ENCODE measurements at regions not wholly inside any gene's neighbourhood (a gene's known extent, or its start where the extent isn't known, plus 50 kb on each side); places are given as distances from the start of the nearest gene placed in this dataset.

DNA sequence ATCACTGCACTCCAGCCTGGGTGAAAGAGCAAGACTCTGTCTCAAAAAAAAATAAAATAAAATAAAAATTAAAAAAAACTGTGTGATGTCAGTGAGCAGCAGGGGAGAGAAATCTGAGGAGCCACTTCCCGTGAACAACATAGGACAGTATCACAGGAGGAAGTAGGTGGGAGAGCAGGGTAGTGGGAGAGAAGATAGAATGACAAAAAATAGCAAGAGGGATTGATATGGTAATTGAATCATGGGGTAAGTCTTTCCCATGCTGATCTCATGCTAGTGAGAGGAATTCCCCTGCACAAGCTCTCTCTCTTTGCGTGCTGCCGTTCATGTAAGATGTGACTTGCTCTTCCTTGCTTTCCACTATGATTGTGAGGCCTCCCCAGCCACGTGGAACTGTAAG lies 81.6 kb upstream of the PBX1 start:
- Histone ChIP-seq H3K27me3 (replicated peaks) (no peaks in the 10 kb centered on the region), H3K36me3 (replicated peaks) (no peaks in the 10 kb centered on the region), H3K27ac (no peak overlapping the region), H3K4me3 (ENCODE audit: low read depth, low read length) (no peak overlapping the region)
- DNase-seq = no peak
- TF ChIP-seq, protein P1, sequence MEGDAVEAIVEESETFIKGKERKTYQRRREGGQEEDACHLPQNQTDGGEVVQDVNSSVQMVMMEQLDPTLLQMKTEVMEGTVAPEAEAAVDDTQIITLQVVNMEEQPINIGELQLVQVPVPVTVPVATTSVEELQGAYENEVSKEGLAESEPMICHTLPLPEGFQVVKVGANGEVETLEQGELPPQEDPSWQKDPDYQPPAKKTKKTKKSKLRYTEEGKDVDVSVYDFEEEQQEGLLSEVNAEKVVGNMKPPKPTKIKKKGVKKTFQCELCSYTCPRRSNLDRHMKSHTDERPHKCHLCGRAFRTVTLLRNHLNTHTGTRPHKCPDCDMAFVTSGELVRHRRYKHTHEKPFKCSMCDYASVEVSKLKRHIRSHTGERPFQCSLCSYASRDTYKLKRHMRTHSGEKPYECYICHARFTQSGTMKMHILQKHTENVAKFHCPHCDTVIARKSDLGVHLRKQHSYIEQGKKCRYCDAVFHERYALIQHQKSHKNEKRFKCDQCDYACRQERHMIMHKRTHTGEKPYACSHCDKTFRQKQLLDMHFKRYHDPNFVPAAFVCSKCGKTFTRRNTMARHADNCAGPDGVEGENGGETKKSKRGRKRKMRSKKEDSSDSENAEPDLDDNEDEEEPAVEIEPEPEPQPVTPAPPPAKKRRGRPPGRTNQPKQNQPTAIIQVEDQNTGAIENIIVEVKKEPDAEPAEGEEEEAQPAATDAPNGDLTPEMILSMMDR (IDR thresholded peaks at IDR 0.05; ENCODE audit: low read depth, low read length, missing control alignments) = no peak
- in situ Hi-C loops (cut with HindIII; ENCODE audit: low pct_ligation_motif_present, low sequenced_read_pairs) = no loop called here

DNA sequence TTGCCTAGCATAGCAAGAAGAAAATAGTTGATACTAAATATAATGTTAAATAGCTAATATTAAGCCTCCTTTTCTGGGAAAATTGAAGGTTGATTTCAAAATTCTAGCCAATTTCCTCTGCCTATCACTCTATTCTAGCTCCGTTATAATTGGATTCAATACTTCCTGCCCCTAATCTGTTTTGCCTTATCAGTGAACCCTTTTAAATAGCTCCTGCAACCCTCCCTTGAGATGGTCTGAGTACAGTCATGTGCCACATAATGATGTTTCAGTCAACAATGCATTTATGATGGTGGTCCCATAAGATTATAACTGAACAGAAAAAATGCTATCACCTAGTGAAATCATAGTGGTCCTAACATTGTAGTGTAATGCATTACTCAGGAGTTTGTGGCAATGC lies 79.7 kb upstream of the PBX1 start:
- no peak overlapping the region for H3K4me3 ChIP-seq (ENCODE audit: low read depth, low read length)
- H3K36me3 ChIP-seq (replicated peaks) = no peaks in the 10 kb centered on the region
- TF ChIP-seq, protein P1 (IDR thresholded peaks at IDR 0.05; ENCODE audit: low read depth, low read length, missing control alignments) = no peak
- no peak for DNase-seq
- no peak overlapping the region for H3K27ac ChIP-seq
- H3K27me3 ChIP-seq (replicated peaks) = no peaks in the 10 kb centered on the region
- in situ Hi-C loops (cut with HindIII; ENCODE audit: low pct_ligation_motif_present, low sequenced_read_pairs) = no loop called here

DNA sequence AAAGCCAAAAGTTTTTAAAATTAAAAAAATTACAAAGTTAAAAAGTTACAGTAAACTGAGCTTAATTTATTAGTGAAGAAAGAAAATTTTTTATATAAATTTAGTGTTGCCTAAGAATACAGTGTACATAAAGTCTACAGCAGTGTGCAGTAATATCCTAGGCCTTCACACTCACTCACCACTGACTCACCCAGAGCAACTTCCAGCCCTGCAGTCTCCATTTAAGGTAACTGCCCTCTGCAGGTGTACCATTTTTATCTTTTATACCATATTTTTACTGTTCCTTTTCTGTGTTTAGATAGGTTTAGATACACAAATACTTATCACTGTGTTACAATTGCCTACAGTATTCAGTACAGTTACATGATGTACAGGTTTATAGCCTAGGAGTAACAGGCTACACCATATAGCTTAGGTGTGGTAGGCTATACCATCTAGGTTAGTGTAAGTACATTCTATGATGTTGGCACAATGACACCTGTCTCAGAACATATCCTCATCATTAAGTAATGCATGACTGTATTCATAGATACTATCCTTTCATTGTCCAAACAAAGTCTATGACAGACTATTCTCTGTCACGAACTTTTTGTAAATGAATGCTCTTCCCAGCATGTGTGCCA lies 78.6 kb upstream of the PBX1 start:
- no peak overlapping the region for H3K27ac ChIP-seq
- no peak for DNase-seq
- no peaks in the 10 kb centered on the region for H3K27me3 ChIP-seq (replicated peaks)
- in situ Hi-C loops (cut with HindIII; ENCODE audit: low pct_ligation_motif_present, low sequenced_read_pairs) = no loop called here
- no peaks in the 10 kb centered on the region for H3K36me3 ChIP-seq (replicated peaks)
- H3K4me3 ChIP-seq (ENCODE audit: low read depth, low read length) = no peak overlapping the region
- TF ChIP-seq, protein P1 (IDR thresholded peaks at IDR 0.05; ENCODE audit: low read depth, low read length, missing control alignments) = no peak

DNA sequence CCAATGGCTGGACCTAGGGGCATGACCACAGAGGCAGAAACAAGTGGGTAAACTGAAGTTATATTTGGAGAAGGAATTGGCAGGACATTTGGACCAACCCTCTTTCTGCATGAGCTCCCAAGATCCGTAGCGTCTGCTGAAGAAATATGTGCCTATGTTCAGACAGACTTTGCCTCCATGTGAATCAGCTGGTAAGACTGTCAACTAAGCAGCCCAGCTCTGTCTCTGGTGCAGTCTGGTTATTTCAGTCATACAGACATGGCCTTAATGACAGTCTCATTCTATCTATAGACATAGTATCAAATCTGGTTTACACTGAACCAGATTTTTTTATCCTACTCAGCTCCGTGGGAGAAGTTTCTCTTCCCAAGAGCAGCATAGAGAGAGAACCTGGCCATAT lies 63.1 kb upstream of the PBX1 start:
- TF ChIP-seq, protein P1 (IDR thresholded peaks at IDR 0.05; ENCODE audit: low read depth, low read length, missing control alignments) = no peak
- Histone ChIP-seq H3K36me3 (replicated peaks) (no peaks in the 10 kb centered on the region), H3K27me3 (replicated peaks) (no peaks in the 10 kb centered on the region), H3K4me3 (ENCODE audit: low read depth, low read length) (no peak overlapping the region), H3K27ac (no peak overlapping the region)
- no peak for DNase-seq
- in situ Hi-C loops (cut with HindIII; ENCODE audit: low pct_ligation_motif_present, low sequenced_read_pairs) = no loop called here

DNA sequence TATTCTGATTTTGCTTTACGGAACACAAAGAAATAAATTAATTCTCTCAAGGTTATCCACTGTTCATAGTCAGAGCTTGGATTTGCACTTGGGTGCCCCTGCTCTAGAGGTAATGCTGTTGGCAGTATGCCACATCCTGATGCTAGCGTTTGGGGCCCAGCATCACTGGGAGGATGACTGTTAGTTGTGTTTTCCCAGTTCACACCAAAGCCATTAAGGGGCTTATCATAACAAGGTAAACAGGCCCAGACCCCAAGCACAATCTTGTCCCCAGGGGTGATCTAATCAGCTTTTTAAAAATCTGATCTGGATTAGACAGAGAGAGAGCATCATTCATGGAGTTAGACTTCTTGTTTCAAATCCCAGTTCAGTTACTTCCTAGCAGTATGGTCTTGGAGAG lies 60.2 kb upstream of the PBX1 start:
- Histone ChIP-seq H3K36me3 (replicated peaks) (no peaks in the 10 kb centered on the region), H3K27me3 (replicated peaks) (no peaks in the 10 kb centered on the region), H3K27ac (no peak overlapping the region), H3K4me3 (ENCODE audit: low read depth, low read length) (no peak overlapping the region)
- TF ChIP-seq, protein P1 (IDR thresholded peaks at IDR 0.05; ENCODE audit: low read depth, low read length, missing control alignments) = no peak
- in situ Hi-C loops (cut with HindIII; ENCODE audit: low pct_ligation_motif_present, low sequenced_read_pairs) = no loop called here
- no peak for DNase-seq

DNA sequence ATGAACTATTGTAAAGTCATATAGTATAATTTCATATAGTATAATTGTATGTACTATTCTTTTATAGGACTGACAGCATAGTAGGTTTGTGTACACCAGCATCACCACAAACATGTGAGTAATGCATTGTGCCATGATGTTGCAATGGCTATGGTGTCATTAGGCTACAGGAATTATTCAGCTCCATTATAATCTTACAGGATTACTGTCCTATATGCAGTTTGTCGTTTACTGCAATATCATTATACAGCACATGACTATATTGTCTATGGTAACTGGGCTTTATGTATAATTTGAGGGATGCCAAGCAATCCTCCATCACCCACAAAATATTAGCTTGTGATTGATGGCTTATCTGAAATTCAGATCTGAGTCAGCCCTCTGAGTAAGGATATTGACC lies 54.2 kb upstream of the PBX1 start:
- Histone ChIP-seq H3K27ac (no peak overlapping the region), H3K4me3 (ENCODE audit: low read depth, low read length) (no peak overlapping the region), H3K27me3 (replicated peaks) (no peaks in the 10 kb centered on the region), H3K36me3 (replicated peaks) (no peaks in the 10 kb centered on the region)
- in situ Hi-C loops (cut with HindIII; ENCODE audit: low pct_ligation_motif_present, low sequenced_read_pairs) = no loop called here
- TF ChIP-seq, protein P1 (IDR thresholded peaks at IDR 0.05; ENCODE audit: low read depth, low read length, missing control alignments) = no peak
- DNase-seq = peak; percentile 32
